ENCODE measurements at regions not wholly inside any gene's neighbourhood (a gene's known extent, or its start where the extent isn't known, plus 50 kb on each side); places are given as distances from the start of the nearest gene placed in this dataset.

DNA sequence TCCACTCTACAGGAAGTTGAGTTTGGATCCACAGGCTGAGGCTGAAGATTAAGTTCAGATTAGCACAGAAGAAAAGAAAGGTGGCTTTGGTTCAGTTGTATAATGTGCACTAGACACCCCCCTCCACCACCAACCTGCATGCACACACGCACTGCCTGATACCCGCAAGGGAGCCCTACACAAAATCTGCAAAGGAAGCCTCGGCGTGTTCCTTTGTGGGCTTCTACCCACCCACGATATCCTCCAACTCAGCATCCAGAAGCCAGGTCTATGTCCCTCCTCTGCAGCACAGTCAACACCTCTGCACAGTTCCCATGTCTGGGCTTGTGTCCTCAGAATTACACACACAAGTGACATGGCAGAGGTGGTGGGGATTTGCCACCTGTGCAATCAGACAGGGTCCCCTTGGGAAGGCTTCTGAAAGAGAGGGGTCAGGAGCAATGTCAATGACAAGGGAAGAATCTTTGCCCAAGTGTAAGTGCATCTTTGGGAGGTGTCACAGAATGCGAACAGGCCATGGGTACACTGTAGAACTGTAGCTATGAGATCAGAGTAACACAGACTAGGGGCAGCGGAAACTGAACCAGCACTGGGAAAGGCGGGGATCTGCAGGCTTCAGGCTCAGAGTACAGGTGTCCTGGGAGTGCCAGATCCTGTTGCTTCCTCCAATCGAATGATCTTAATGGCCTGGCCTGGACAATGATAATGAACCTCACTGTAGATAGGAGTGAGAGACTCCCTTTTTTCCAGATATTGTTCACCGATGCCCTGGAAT is 148.6 kb upstream of the ETV3 start:
- TF ChIP-seq, protein P1, sequence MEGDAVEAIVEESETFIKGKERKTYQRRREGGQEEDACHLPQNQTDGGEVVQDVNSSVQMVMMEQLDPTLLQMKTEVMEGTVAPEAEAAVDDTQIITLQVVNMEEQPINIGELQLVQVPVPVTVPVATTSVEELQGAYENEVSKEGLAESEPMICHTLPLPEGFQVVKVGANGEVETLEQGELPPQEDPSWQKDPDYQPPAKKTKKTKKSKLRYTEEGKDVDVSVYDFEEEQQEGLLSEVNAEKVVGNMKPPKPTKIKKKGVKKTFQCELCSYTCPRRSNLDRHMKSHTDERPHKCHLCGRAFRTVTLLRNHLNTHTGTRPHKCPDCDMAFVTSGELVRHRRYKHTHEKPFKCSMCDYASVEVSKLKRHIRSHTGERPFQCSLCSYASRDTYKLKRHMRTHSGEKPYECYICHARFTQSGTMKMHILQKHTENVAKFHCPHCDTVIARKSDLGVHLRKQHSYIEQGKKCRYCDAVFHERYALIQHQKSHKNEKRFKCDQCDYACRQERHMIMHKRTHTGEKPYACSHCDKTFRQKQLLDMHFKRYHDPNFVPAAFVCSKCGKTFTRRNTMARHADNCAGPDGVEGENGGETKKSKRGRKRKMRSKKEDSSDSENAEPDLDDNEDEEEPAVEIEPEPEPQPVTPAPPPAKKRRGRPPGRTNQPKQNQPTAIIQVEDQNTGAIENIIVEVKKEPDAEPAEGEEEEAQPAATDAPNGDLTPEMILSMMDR (conservative IDR thresholded peaks at IDR 0.05; ENCODE audit: low read depth): no peak
- ChIA-PET POLR2A (ENCODE audit: low non-redundant PET) (no interaction called here), CTCF (no interaction called here)
- no peak overlapping the region for H3K27ac ChIP-seq
- DNase-seq (ENCODE audit: low spot score): no peak

DNA sequence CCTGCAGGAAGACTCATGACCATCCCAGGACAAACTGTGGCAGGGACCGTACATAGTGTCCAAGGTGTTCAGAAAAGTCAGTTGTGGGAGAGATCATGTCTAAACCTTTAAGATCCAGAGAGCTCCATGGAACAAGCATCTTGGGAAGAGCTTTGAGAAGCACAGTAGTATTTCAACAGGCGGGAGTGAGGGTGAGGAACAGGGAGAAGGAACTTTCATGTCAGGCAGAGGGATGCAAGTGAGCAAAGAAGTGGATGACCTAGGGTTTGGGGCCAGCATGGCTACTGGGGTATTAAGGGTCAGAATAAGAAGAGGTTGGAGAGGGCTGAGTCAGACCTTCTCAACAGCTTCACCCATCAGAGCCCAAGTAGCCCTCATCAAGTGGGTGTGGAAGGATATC is 147.9 kb upstream of the ETV3 start:
- CTCF ChIA-PET: interaction anchor here (0.7 kb wide), 1 partner anchor 55 kb away, joined by 6 read pairs; no protein-coding TSS in a partner anchor
- no peak for DNase-seq (ENCODE audit: low spot score)
- TF ChIP-seq, protein P1 (conservative IDR thresholded peaks at IDR 0.05; ENCODE audit: low read depth): no peak
- H3K27ac ChIP-seq: no peak overlapping the region
- POLR2A ChIA-PET (ENCODE audit: low non-redundant PET): no interaction called here

DNA sequence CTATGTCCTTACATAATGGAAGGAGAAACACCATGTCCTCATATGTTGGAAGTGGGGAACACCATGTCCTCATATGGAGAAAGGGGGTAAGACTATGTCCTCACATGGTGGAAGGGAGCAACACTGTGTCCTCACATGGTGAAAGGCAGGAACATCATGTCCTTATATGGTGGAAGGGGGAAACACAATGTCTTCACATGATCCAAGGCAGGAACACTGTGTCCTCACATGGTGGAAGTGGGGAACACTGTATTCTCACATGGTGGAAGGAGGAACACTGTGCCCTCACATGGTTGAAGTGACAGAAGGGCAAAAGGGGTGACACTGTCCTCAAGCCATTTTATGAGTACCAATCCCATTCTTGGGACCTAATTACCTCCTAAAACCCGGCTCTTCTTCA is 146.3 kb upstream of the ETV3 start:
- ChIA-PET CTCF (no interaction called here), POLR2A (ENCODE audit: low non-redundant PET) (no interaction called here)
- TF ChIP-seq, protein P1 (conservative IDR thresholded peaks at IDR 0.05; ENCODE audit: low read depth): no peak
- no peak overlapping the region for H3K27ac ChIP-seq
- no peak for DNase-seq (ENCODE audit: low spot score)

DNA sequence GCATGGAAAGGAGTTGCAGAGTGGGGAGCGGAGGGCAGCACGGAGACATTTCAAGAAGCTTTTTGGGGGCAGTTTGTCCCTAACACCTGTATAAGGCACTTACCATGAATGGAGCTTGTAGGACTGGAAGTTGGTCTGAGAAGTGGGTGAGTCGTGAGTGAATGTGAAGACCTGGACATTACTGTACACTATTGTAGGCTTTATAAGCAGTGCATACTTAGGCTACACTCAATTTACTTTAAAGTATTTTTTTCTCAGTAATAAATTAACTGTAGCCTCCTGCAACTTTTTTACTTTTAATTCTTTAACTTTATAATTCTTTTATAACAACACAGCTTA is 141.6 kb upstream of the ETV3 start:
- ChIA-PET CTCF (no interaction called here), POLR2A (ENCODE audit: low non-redundant PET) (no interaction called here)
- no peak overlapping the region for H3K27ac ChIP-seq
- TF ChIP-seq, protein P1 (conservative IDR thresholded peaks at IDR 0.05; ENCODE audit: low read depth): no peak
- DNase-seq (ENCODE audit: low spot score): no peak

DNA sequence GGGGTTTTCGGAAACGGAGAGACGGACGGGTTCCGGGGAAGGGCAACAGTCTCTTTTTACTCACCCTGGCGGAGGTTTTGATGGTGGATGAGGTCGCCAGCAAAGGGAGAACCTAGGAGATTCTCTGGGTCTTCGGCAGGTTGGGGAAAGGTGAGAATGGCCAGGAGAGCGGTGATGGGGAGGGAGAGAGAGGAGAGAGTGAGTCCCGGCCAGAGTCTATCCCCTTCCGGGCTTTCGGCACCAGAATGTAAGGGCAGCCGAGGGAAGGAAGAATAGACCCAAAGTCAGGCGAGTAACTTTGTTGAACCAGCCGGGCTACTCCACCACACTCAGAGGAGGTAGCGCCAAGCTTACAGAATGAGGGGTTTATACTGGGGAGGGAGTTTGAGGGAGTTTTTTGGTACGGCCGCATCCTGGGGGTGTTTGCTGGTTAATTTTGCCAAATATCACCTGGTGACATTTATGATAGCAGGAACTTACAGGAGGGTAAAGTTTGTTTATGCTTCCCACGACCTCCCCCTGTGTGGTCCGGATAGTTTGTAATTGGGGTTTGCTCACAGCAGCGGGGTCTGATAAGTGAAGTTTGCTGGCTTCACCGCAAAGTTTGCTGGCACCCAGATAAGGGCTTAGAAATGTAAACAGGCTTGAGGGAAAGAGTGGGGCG is 141.1 kb upstream of the ETV3 start:
- H3K27ac ChIP-seq: no peak overlapping the region
- POLR2A ChIA-PET (ENCODE audit: low non-redundant PET): no interaction called here
- TF ChIP-seq, protein P1 (conservative IDR thresholded peaks at IDR 0.05; ENCODE audit: low read depth): no peak
- CTCF ChIA-PET: no interaction called here
- DNase-seq (ENCODE audit: low spot score): no peak

DNA sequence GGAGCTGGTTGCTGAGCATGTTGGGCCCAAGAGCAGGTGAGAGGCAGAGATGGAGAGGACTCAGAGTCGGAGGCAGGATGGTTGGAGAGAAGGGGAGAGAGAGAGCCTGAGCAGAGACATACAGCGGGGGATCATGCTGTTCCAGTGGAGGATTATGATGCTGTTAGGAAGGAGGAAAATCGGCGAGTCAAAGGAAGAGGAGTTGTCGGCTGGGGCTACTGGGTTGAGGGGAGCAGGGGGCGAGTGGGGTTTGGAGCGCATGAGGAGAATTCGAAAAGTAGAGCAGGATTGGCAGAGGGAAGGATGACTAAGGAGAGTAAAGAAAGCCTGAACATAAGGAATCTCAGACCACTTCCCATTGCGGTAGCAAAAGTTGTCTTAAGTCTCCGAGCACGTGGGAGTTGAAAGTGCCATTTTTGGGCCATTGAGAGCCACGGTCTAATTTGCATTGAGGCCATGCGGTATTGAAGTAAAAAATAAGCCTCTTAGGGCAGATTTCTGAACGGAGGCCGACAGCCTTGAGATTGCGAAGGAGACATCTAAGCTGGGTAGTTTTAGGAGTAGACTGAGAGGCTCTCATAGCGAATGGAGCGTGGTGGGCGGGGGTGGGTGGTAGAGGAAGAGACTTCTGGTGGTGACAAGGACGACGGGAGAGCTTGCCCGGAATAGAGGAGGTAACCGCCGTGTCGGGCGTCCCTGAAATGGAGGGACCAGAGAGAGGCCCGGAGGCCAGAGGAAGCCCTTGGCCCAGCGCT is 140.4 kb upstream of the ETV3 start:
- ChIA-PET CTCF (no interaction called here), POLR2A (ENCODE audit: low non-redundant PET) (no interaction called here)
- TF ChIP-seq, protein P1 (conservative IDR thresholded peaks at IDR 0.05; ENCODE audit: low read depth): no peak
- no peak overlapping the region for H3K27ac ChIP-seq
- DNase-seq (ENCODE audit: low spot score): no peak

Measured in RWPE1 (cell line).